DND-41 (cell line): ENCODE measurements at regions not wholly inside any gene's neighbourhood (a gene's known extent, or its start where the extent isn't known, plus 50 kb on each side); places are given as distances from the start of the nearest gene placed in this dataset.

Source experiments
- ATAC-seq: fragments of 200-7000 bp; cut with Tn5 transposase; 3 replicates; pipeline ENCODE4 v1.9.1; 2021; ENCODE audit warnings: low read depth; ENCODE audit not compliant: insufficient read depth
- DNase-seq: peaks from one replicate; pipeline ENCODE4 v3.0.0-alpha.2; 2020
- H2AFZ ChIP-seq: 2 replicates; pipeline ENCODE4 v1.6.0; 2012; ENCODE audit warnings: low read depth, low read length
- H3K27ac ChIP-seq: 2 replicates; pipeline ENCODE4 v1.5.1; 2012; ENCODE audit warnings: low read length, inconsistent platforms
- H3K27me3 ChIP-seq: fragments of 200-600 bp; sonication (generic); 2 replicates; pipeline ENCODE4 v1.6.0; 2012; ENCODE audit warnings: low read length, mild to moderate bottlenecking, inconsistent platforms; ENCODE audit not compliant: insufficient read depth, poor library complexity
- H3K36me3 ChIP-seq: 2 replicates; pipeline ENCODE4 v1.5.1; 2012; ENCODE audit warnings: low read length, inconsistent platforms; ENCODE audit not compliant: insufficient read depth
- H3K4me1 ChIP-seq: 2 replicates; pipeline ENCODE4 v1.5.1; 2012; ENCODE audit warnings: mild to moderate bottlenecking, low read length; ENCODE audit not compliant: insufficient read depth
- H3K4me2 ChIP-seq: 2 replicates; pipeline ENCODE4 v1.6.0; 2012; ENCODE audit warnings: mild to moderate bottlenecking, moderate library complexity, low read length, inconsistent platforms; ENCODE audit not compliant: insufficient read depth
- H3K4me3 ChIP-seq, 2 experiments: fragments of 200-600 bp in 1 of 2; shearing (Covaris generic) in 1 of 2; 2 replicates each; pipeline ENCODE4 v1.5.1; 2012 to 2016; ENCODE audit warnings: inconsistent platforms in 2 of 2, low read length in 2 of 2, mild to moderate bottlenecking in 2 of 2, low read depth in 1 of 2, moderate library complexity in 1 of 2
- H3K79me2 ChIP-seq: 2 replicates; pipeline ENCODE4 v1.6.0; 2012; ENCODE audit warnings: low read length, inconsistent platforms; ENCODE audit not compliant: insufficient read depth
- H3K9ac ChIP-seq: 2 replicates; pipeline ENCODE4 v1.6.0; 2012; ENCODE audit warnings: low read depth, mild to moderate bottlenecking, inconsistent platforms, low read length, moderate library complexity
- H3K9me3 ChIP-seq: 2 replicates; pipeline ENCODE4 v1.5.1; 2012; ENCODE audit warnings: low read length, moderate library complexity, mild to moderate bottlenecking, inconsistent platforms; ENCODE audit not compliant: insufficient read depth, severe bottlenecking
- H4K20me1 ChIP-seq: 2 replicates; pipeline ENCODE4 v1.6.0; 2012; ENCODE audit warnings: low read length; ENCODE audit not compliant: insufficient read depth
- CTCF ChIP-seq: IDR thresholded peaks from 2 replicates; pipeline ENCODE4 v1.5.1; 2012; ENCODE audit warnings: borderline replicate concordance, low read length, moderate library complexity, mild to moderate bottlenecking; ENCODE audit not compliant: poor library complexity, severe bottlenecking; ENCODE audit errors: extremely low read depth
- EZH2 ChIP-seq: IDR thresholded peaks from 3 replicates; pipeline ENCODE4 v1.6.1; 2012; ENCODE audit warnings: borderline replicate concordance, low read depth, mild to moderate bottlenecking, moderate library complexity, low read length, inconsistent platforms; ENCODE audit not compliant: severe bottlenecking

DNA sequence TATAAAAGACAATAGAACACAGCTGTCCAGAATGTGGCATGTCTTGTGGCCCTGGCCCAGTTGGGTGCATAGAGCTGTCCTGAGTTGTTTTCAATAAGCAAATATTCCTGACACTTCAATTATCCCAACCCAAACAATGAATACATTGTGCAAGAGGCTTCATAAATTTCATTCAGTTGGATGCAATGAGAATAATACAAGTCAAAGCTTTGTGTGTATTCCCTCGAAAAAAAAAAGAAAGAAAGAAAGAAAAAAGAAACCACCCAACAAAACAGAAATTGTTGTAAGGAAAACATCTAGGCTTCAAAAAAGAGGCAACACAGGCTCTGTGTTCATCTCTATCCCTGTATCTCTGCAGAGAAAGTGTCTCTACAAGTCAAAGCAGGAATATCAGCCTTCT, 138.7 kb upstream of the ADO start:
- Histone ChIP-seq H3K27ac (no peak overlapping the region), H3K4me2 (no peak overlapping the region), H3K27me3 (peaks cover 2% of the 10 kb centered on the region), H2AFZ (no peak overlapping the region), H3K9ac (no peak overlapping the region), H4K20me1 (no peaks in the 10 kb centered on the region), H3K79me2 (no peaks in the 10 kb centered on the region), H3K36me3 (no peaks in the 10 kb centered on the region), H3K9me3 (no peaks in the 10 kb centered on the region), H3K4me1 (no peaks in the 10 kb centered on the region), H3K4me3 (no peak overlapping the region)
- DNase-seq (no peak), ATAC-seq (no peak)
- TF ChIP-seq EZH2 (no peak), CTCF (no peak)

GRCh38 chr10:62666275-62666674, 138.2 kb upstream of the ADO start:
- H3K4me3 ChIP-seq, result no peak overlapping the region
- H3K9ac ChIP-seq, result no peak overlapping the region
- ATAC-seq (no peak), DNase-seq (no peak)
- no peaks in the 10 kb centered on the region for H3K9me3 ChIP-seq
- no peaks in the 10 kb centered on the region for H3K36me3 ChIP-seq
- no peaks in the 10 kb centered on the region for H3K4me1 ChIP-seq
- no peaks in the 10 kb centered on the region for H3K79me2 ChIP-seq
- no peak overlapping the region for H3K27ac ChIP-seq
- no peaks in the 10 kb centered on the region for H4K20me1 ChIP-seq
- no peak overlapping the region for H2AFZ ChIP-seq
- no peak overlapping the region for H3K4me2 ChIP-seq
- peaks cover 2% of the 10 kb centered on the region for H3K27me3 ChIP-seq
- TF ChIP-seq EZH2 (no peak), CTCF (no peak)

GRCh38 chr10:62669341-62669740, 135.2 kb upstream of the ADO start:
- TF ChIP-seq EZH2 (no peak), CTCF (no peak)
- no peaks in the 10 kb centered on the region for H3K79me2 ChIP-seq
- H3K36me3 ChIP-seq, result no peaks in the 10 kb centered on the region
- H3K9me3 ChIP-seq, result no peaks in the 10 kb centered on the region
- no peak overlapping the region for H3K27ac ChIP-seq
- no peak overlapping the region for H3K4me2 ChIP-seq
- no peaks in the 10 kb centered on the region for H4K20me1 ChIP-seq
- ATAC-seq, result no peak
- DNase-seq, result no peak
- peaks cover 2% of the 10 kb centered on the region for H3K27me3 ChIP-seq
- H3K4me3 ChIP-seq, result no peak overlapping the region
- no peak overlapping the region for H2AFZ ChIP-seq
- no peak overlapping the region for H3K9ac ChIP-seq
- no peaks in the 10 kb centered on the region for H3K4me1 ChIP-seq

- no peaks in the 10 kb centered on the region for H3K9me3 ChIP-seq
- no peak for TF ChIP-seq EZH2
- TF ChIP-seq CTCF, result no peak
- no peak overlapping the region for H3K4me2 ChIP-seq
- H3K4me1 ChIP-seq, result no peaks in the 10 kb centered on the region
- H2AFZ ChIP-seq, result no peak overlapping the region
- no peaks in the 10 kb centered on the region for H3K79me2 ChIP-seq
- no peak for ATAC-seq
- no peaks in the 10 kb centered on the region for H3K36me3 ChIP-seq
- DNase-seq, result no peak
- H4K20me1 ChIP-seq, result no peaks in the 10 kb centered on the region
- H3K27ac ChIP-seq, result no peak overlapping the region
- H3K27me3 ChIP-seq, result no peaks in the 10 kb centered on the region
- no peak overlapping the region for H3K9ac ChIP-seq
- no peak overlapping the region for H3K4me3 ChIP-seq
These were observed 133.4 kb upstream of the ADO start for GRCh38 chr10:62671104-62671503.
